ENCODE measurements at regions not wholly inside any gene's neighbourhood (a gene's known extent, or its start where the extent isn't known, plus 50 kb on each side); places are given as distances from the start of the nearest gene placed in this dataset.

DNA sequence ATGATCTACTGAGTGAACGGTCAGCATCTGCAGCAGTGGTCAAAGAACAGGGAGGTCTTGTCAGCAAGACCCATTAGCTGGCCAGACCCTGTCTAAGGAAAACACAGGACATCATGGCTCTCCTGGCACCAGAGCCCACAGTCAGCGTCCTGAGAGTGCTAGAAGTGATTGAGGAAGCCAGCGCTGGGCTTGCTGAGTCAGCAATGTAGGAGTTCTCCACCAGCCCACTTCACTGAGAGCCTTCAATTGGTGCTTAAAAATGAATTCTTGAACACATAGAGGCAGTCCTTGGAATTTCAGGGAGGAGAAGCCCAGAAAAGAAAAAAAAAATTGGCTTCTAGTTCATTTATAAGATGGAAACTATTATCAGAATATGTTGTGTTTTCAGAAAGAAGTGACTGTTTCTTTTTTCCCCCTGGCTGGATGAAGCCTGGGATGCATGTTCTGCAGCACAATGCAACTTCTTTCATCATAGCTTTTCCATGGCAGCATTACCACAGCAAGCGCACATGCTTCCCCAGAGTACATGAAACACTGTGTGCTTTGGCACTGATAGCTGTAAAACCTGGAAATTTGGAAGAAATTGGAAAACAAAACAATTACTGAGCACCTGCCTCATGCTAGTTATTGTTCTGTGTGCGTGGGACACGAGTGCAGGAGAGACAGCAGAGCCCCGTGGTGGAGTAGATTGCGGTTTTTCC, 899.9 kb downstream of the C6orf118 start (continued):
- no peak for TF ChIP-seq NFXL1 (CRISPR knock-in tag; IDR thresholded peaks at IDR 0.05)
- TF ChIP-seq, protein P1, sequence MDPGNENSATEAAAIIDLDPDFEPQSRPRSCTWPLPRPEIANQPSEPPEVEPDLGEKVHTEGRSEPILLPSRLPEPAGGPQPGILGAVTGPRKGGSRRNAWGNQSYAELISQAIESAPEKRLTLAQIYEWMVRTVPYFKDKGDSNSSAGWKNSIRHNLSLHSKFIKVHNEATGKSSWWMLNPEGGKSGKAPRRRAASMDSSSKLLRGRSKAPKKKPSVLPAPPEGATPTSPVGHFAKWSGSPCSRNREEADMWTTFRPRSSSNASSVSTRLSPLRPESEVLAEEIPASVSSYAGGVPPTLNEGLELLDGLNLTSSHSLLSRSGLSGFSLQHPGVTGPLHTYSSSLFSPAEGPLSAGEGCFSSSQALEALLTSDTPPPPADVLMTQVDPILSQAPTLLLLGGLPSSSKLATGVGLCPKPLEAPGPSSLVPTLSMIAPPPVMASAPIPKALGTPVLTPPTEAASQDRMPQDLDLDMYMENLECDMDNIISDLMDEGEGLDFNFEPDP (CRISPR knock-in tag; IDR thresholded peaks at IDR 0.05): no peak
- TF ChIP-seq, protein P2, sequence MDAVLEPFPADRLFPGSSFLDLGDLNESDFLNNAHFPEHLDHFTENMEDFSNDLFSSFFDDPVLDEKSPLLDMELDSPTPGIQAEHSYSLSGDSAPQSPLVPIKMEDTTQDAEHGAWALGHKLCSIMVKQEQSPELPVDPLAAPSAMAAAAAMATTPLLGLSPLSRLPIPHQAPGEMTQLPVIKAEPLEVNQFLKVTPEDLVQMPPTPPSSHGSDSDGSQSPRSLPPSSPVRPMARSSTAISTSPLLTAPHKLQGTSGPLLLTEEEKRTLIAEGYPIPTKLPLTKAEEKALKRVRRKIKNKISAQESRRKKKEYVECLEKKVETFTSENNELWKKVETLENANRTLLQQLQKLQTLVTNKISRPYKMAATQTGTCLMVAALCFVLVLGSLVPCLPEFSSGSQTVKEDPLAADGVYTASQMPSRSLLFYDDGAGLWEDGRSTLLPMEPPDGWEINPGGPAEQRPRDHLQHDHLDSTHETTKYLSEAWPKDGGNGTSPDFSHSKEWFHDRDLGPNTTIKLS (IDR thresholded peaks at IDR 0.05; ENCODE audit: borderline replicate concordance, low read depth): no peak
- TF ChIP-seq, protein P3, sequence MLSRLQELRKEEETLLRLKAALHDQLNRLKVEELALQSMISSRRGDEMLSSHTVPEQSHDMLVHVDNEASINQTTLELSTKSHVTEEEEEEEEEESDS (CRISPR knock-in tag; IDR thresholded peaks at IDR 0.05): no peak
- peak; percentile 92 for TF ChIP-seq C11orf30 (IDR thresholded peaks at IDR 0.05; ENCODE audit: low read depth)
- TF ChIP-seq, protein P4, sequence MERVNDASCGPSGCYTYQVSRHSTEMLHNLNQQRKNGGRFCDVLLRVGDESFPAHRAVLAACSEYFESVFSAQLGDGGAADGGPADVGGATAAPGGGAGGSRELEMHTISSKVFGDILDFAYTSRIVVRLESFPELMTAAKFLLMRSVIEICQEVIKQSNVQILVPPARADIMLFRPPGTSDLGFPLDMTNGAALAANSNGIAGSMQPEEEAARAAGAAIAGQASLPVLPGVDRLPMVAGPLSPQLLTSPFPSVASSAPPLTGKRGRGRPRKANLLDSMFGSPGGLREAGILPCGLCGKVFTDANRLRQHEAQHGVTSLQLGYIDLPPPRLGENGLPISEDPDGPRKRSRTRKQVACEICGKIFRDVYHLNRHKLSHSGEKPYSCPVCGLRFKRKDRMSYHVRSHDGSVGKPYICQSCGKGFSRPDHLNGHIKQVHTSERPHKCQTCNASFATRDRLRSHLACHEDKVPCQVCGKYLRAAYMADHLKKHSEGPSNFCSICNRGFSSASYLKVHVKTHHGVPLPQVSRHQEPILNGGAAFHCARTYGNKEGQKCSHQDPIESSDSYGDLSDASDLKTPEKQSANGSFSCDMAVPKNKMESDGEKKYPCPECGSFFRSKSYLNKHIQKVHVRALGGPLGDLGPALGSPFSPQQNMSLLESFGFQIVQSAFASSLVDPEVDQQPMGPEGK (CRISPR knock-in tag; IDR thresholded peaks at IDR 0.05; ENCODE audit: borderline replicate concordance): no peak
- no peak for TF ChIP-seq ZBED1 (IDR thresholded peaks at IDR 0.05)
- no peak for TF ChIP-seq MEF2D (tag; conservative IDR thresholded peaks at IDR 0.05; ENCODE audit: low read depth)
- TF ChIP-seq CEBPG (CRISPR knock-in tag; IDR thresholded peaks at IDR 0.05): no peak
- no peak for TF ChIP-seq CEBPG (tag; conservative IDR thresholded peaks at IDR 0.05 in 1 of 2, IDR thresholded peaks at IDR 0.05 in 1 of 2)
- TF ChIP-seq RAD51 (IDR thresholded peaks at IDR 0.05; ENCODE audit: borderline replicate concordance, low read depth): no peak
- no peak for TF ChIP-seq PML (IDR thresholded peaks at IDR 0.05; ENCODE audit: low read length)
- no peak for TF ChIP-seq KAT8 (IDR thresholded peaks at IDR 0.05; ENCODE audit: low read depth)
- TF ChIP-seq RB1 (IDR thresholded peaks at IDR 0.05; ENCODE audit: low read depth): no peak

All from K562 (cell line).